ENCODE measurements at regions not wholly inside any gene's neighbourhood (a gene's known extent, or its start where the extent isn't known, plus 50 kb on each side); places are given as distances from the start of the nearest gene placed in this dataset.
"Not testable (repeated sequence)": the region's sequence is repeated elsewhere in the genome, so short reads cannot be mapped to it uniquely, and the experiment has no call there.

- DNase-seq (ENCODE audit: insufficient read length) = not testable (repeated sequence)
- FAIRE-seq = peak; percentile 74
These were observed 863.3 kb downstream of the TTLL7 start for GRCh38 chr1:83135524-83136157.

DNA sequence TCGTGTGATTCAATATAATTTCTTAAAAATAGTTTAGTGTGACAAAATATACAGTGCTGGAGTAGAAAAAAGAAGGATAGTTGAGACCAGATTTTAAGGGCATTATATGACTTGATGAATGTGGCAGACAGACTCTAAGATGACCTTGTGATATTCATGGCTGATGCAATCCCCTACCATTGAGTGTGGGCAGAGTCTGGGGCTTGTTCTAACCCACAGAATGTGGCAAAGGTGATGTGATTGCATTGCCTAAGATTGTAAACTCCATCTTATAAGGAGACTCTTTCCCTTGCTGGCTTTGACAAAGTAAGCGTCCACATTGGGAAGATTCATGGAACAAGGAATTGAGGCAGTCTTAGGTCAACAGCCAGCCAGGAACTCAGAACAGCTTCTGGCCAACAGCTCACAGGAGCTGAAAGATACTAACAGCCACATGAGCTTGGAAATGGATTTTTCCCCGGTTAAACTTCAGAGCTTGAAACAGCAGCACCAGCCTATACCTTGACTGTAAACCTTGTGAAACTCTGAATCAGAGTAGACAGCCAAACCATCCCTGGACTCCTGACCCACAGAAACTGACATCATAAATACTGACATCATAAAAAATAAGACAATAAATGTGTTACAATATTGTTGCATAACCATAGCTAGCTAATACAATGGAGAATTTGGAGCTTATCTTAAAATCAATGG is 864.5 kb downstream of the TTLL7 start:
- peak; percentile 84 for FAIRE-seq
- not testable (repeated sequence) for DNase-seq (ENCODE audit: insufficient read length)

GRCh38 chr1:83131692-83131955 is 867.3 kb downstream of the TTLL7 start:
- FAIRE-seq = no peak
- TF ChIP-seq POLR2A (IDR thresholded peaks at IDR 0.05; ENCODE audit: low read depth, low read length) (no peak), POLR2AphosphoS5 (IDR thresholded peaks at IDR 0.05; ENCODE audit: low read depth, low read length) (no peak), TAF1 (IDR thresholded peaks at IDR 0.05; ENCODE audit: borderline replicate concordance, low read depth, low read length) (no peak)
- DNase-seq (ENCODE audit: insufficient read length) = no peak

DNA sequence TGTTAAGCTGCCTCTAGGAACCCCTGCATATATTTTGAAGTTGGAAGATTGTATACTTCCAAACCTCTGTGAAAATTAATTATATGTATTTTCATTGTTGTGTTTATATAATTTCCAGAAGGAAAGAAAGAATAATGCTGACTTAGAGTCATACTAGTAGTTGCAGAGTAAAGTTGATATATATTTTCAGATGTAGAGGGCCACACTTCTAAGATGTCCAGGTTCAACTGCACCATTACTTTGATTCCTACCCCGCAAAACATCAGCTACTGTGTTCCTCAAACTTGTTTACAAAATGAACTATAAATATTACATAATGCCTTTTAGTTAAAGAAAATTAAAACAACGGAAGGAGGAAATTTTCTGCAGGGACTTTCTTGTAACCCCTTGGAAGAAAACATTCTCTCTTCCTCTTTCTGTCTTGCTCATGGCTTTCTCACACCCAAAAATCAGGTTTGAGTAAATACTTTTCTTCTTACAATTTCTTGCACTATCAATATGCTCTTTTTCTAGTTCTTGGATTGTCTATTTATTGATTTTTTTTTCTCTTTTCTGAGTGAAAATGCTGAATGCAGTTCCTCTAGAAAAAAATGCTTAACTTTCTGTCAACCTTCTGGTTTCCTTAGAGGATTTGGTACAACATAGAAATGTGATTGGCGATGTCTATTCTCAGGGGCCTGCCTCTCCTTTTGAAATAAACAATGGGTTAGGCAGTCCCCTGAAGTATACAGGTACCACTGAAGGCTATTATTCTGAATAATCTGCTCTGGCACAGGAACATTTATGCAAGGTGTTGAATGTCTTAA is 867.8 kb downstream of the TTLL7 start:
- DNase-seq (ENCODE audit: insufficient read length) = no peak
- TF ChIP-seq POLR2AphosphoS5 (IDR thresholded peaks at IDR 0.05; ENCODE audit: low read depth, low read length) (no peak), TAF1 (IDR thresholded peaks at IDR 0.05; ENCODE audit: borderline replicate concordance, low read depth, low read length) (no peak), POLR2A (IDR thresholded peaks at IDR 0.05; ENCODE audit: low read depth, low read length) (no peak)
- FAIRE-seq = no peak

DNA sequence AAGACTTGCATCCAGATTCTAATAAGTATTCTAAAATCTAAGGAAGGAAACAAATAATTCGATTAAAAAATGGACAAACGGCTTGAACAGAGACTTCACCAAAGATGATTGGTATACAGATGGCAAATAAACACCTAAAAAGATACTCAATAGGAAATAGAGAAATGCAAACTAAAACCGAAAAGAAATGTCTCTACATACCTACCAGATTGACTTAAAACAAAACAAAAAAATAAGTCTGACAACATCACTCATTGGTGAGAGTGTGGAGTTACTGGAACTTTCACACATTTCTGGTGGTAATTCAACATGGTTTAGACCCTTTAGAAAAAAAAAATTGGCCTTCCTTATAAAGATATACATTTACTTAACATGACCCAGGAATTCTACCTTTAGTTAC is 869.8 kb downstream of the TTLL7 start:
- TF ChIP-seq TAF1 (IDR thresholded peaks at IDR 0.05; ENCODE audit: borderline replicate concordance, low read depth, low read length) (no peak), POLR2AphosphoS5 (IDR thresholded peaks at IDR 0.05; ENCODE audit: low read depth, low read length) (no peak), POLR2A (IDR thresholded peaks at IDR 0.05; ENCODE audit: low read depth, low read length) (no peak)
- FAIRE-seq (no peak), DNase-seq (ENCODE audit: insufficient read length) (no peak)

DNA sequence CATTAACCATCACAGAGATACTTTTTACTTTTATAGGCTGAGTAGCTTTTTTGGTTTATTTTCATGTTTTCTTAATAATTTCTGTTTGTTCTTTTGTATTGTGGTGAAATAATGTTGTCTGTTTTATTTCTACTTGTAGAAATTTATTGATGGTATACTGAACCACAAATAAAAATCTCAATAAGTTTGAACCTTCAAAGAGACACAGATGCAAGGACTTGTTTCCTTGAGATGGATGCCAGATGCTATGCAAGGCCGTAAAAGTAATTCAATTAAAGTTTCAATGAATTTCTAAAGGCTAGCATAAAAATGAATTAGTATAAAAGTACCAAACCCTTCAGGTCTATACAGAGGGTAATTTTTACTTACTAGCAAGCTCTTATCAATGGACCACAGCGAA is 873.5 kb downstream of the TTLL7 start:
- peak; percentile 5 for FAIRE-seq
- DNase-seq (ENCODE audit: insufficient read length) = no peak
- TF ChIP-seq POLR2AphosphoS5 (IDR thresholded peaks at IDR 0.05; ENCODE audit: low read depth, low read length) (no peak), POLR2A (IDR thresholded peaks at IDR 0.05; ENCODE audit: low read depth, low read length) (no peak), TAF1 (IDR thresholded peaks at IDR 0.05; ENCODE audit: borderline replicate concordance, low read depth, low read length) (no peak)

DNA sequence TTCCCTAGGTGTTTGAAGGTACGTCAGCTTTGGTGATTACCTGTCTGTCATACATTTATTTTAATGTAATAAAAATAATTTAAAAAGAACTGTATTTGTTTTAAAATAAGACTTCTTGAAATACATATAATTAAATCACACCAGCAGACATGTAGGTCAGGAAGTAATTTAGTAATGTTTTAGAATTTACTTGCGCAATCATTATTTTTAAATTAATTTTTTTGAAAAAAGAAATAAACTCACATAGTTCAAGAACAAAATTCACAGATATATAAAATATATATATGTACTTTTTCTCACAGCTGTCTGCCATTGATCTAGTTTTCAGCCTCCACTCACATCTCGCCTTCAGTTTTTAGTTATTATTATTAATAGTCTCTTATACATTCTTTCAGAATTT is 875.9 kb downstream of the TTLL7 start:
- FAIRE-seq = no peak

DNA sequence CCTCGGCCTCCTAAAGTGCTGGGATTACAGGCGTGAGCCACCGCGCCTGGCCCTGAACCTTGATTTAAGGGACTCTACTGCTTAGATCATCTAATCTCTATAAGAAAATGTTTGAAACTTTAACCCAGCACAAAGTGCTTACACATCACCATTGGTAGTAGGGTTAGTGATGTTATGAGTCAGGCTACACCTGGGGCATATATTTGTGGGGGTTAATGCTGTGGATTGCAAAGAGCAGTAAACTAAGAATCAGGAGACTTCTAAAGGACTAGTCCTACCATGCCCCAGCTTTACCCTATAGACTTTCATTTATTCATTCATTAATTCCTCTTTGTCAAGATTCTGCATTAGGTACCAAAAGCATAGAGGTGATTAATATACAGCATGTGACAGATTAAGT is 880.5 kb downstream of the TTLL7 start:
- DNase-seq (ENCODE audit: insufficient read length) (no peak), FAIRE-seq (no peak)
- no peak for TF ChIP-seq TAF1 (IDR thresholded peaks at IDR 0.05; ENCODE audit: borderline replicate concordance, low read depth, low read length)

More for the DNA sequence above, 875.9 kb downstream of the TTLL7 start:
- DNase-seq (ENCODE audit: insufficient read length) = no peak
- TF ChIP-seq TAF1 (IDR thresholded peaks at IDR 0.05; ENCODE audit: borderline replicate concordance, low read depth, low read length) = no peak
- TF ChIP-seq POLR2A (IDR thresholded peaks at IDR 0.05; ENCODE audit: low read depth, low read length) = no peak
- no peak for TF ChIP-seq POLR2AphosphoS5 (IDR thresholded peaks at IDR 0.05; ENCODE audit: low read depth, low read length)

GRCh38 chr1:83117030-83117429 is 881.9 kb downstream of the TTLL7 start:
- not testable (repeated sequence) for FAIRE-seq; DNase-seq (ENCODE audit: insufficient read length)

DNA sequence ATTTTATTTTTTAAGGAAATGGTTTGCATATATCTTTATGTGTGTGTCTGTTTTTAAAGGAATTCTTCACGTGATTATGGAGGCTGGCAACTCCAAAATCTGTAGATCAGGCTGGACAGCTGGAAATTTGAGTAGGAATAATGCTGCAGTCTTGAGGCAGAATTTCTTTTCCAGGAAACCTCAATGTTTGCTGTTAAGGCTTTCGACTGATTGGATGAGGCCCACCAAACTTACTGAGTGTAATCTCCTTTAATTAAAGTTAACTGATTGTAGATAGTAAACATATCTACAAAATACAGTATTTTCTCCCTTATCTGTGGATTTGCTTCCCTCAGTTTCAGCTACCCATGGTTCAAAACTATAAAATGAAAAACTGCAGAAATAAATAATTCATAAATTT is 883.1 kb downstream of the TTLL7 start:
- DNase-seq (ENCODE audit: insufficient read length) (no peak), FAIRE-seq (no peak)
- TF ChIP-seq POLR2A (IDR thresholded peaks at IDR 0.05; ENCODE audit: low read depth, low read length) (no peak), TAF1 (IDR thresholded peaks at IDR 0.05; ENCODE audit: borderline replicate concordance, low read depth, low read length) (no peak), POLR2AphosphoS5 (IDR thresholded peaks at IDR 0.05; ENCODE audit: low read depth, low read length) (no peak)

GRCh38 chr1:83114136-83114834 is 884.6 kb downstream of the TTLL7 start:
- TF ChIP-seq POLR2A (IDR thresholded peaks at IDR 0.05; ENCODE audit: low read depth, low read length) = no peak
- TF ChIP-seq POLR2AphosphoS5 (IDR thresholded peaks at IDR 0.05; ENCODE audit: low read depth, low read length) = no peak
- TF ChIP-seq TAF1 (IDR thresholded peaks at IDR 0.05; ENCODE audit: borderline replicate concordance, low read depth, low read length) = no peak
- no peak for DNase-seq (ENCODE audit: insufficient read length)
- no peak for FAIRE-seq

DNA sequence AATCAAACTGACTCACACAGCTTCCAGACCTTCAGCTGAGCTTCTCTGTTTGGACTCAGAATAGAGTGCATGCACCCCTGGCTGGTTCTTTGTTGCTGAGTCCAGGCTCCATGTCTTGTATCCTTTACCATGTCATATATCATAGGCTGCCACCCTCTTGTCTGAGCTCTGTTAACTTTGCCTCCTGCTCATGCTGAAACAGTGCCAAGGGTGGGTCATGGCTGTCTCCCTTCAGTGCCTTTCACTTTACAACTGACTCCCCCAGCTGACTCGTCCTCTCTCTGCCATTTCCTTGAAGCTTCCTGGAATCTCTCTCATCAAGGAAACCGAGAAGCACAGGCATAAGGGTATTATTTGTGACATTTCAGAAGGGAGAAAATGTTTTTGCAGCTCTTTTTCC is 885.3 kb downstream of the TTLL7 start:
- FAIRE-seq = no peak
- no peak for DNase-seq (ENCODE audit: insufficient read length)
- TF ChIP-seq POLR2AphosphoS5 (IDR thresholded peaks at IDR 0.05; ENCODE audit: low read depth, low read length) (no peak), POLR2A (IDR thresholded peaks at IDR 0.05; ENCODE audit: low read depth, low read length) (no peak), TAF1 (IDR thresholded peaks at IDR 0.05; ENCODE audit: borderline replicate concordance, low read depth, low read length) (no peak)
